Body of pancreas (tissue), 4 donors: ENCODE measurements at regions not wholly inside any gene's neighbourhood (a gene's known extent, or its start where the extent isn't known, plus 50 kb on each side); places are given as distances from the start of the nearest gene placed in this dataset.

Source experiments
- POLR2A ChIP-seq, 3 donors: fragments of 450-650 bp; IDR thresholded peaks; one replicate each; pipeline ENCODE4 v1.6.1; 2016; ENCODE audit warnings: antibody characterized with exemption in 3 of 3, mild to moderate bottlenecking in 2 of 3
- TF ChIP-seq, protein P1 (sequence below), 7 experiments: fragments of 450-650 bp in 4 of 7; fragments of 200-600 bp in 3 of 7; sonication (generic) in 3 of 7; IDR thresholded peaks; one replicate each; pipeline ENCODE4 v1.5.1; 2016 to 2019; ENCODE audit warnings: antibody characterized with exemption in 7 of 7

DNA sequence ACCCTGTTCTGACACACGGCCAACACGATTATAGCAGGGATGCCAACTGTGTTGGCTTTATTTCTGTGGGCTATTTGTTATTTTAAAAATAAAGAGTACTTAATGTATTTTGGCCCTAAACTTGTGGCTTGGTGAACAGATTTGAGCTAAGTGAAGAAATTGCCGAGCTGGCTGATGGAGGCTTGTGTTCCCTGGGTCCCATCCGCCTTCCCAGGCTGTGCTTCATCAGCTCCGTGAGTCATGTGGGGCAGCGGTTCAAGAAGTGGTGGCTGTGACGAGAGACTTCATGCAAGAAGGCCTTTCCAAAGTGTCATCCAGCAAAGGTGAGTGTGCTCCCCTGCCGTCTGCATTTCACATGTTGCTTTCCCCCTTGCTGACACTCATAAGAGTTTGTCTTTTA lies 73.6 kb upstream of the NCK2 start:
- TF ChIP-seq, protein P1, sequence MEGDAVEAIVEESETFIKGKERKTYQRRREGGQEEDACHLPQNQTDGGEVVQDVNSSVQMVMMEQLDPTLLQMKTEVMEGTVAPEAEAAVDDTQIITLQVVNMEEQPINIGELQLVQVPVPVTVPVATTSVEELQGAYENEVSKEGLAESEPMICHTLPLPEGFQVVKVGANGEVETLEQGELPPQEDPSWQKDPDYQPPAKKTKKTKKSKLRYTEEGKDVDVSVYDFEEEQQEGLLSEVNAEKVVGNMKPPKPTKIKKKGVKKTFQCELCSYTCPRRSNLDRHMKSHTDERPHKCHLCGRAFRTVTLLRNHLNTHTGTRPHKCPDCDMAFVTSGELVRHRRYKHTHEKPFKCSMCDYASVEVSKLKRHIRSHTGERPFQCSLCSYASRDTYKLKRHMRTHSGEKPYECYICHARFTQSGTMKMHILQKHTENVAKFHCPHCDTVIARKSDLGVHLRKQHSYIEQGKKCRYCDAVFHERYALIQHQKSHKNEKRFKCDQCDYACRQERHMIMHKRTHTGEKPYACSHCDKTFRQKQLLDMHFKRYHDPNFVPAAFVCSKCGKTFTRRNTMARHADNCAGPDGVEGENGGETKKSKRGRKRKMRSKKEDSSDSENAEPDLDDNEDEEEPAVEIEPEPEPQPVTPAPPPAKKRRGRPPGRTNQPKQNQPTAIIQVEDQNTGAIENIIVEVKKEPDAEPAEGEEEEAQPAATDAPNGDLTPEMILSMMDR (IDR thresholded peaks at IDR 0.05): no peak
- no peak for TF ChIP-seq POLR2A (IDR thresholded peaks at IDR 0.05)
